ENCODE measurements at regions not wholly inside any gene's neighbourhood (a gene's known extent, or its start where the extent isn't known, plus 50 kb on each side); places are given as distances from the start of the nearest gene placed in this dataset.

- Histone ChIP-seq H4K20me1 (ENCODE audit: insufficient read depth, low read length) (no peaks in the 10 kb centered on the region), H3K79me2 (ENCODE audit: insufficient read depth, low read length) (no peaks in the 10 kb centered on the region), H3K4me2 (ENCODE audit: low read length) (no peak overlapping the region), H3K9me3 (ENCODE audit: insufficient read depth, low read depth, low read length) (peaks cover 4% of the 10 kb centered on the region), H3K4me1 (ENCODE audit: insufficient read depth, low read length) (no peaks in the 10 kb centered on the region), H3K27me3 (ENCODE audit: insufficient read depth, low read length) (no peaks in the 10 kb centered on the region), H3K4me3 (ENCODE audit: insufficient read depth, low read depth, low read length) (no peak overlapping the region), H3K36me3 (ENCODE audit: insufficient read depth, low read length) (no peaks in the 10 kb centered on the region), H2AFZ (ENCODE audit: low read depth, low read length) (peak overlapping the region; percentile 42), H3K27ac (ENCODE audit: low read depth, low read length) (no peak overlapping the region), H3K9ac (ENCODE audit: low read length) (no peak overlapping the region)
- TF ChIP-seq CTCF (IDR thresholded peaks at IDR 0.05; ENCODE audit: insufficient read depth, low read depth, low read length), result no peak
- no peak for TF ChIP-seq EZH2 (IDR thresholded peaks at IDR 0.05; ENCODE audit: insufficient read depth, low read length)
- FAIRE-seq (no peak), DNase-seq (ENCODE audit: low read depth) (peak; percentile 32)
- peaks cover 8% of the 10 kb centered on the region for H3K9me3 Mint-ChIP-seq (ENCODE audit: unreplicated experiment)
- H3K27me3 Mint-ChIP-seq (ENCODE audit: low read depth, unreplicated experiment), result no peaks in the 10 kb centered on the region
- no peak overlapping the region for H3K4me3 Mint-ChIP-seq (ENCODE audit: unreplicated experiment)
- peaks cover 12% of the 10 kb centered on the region for H3K4me1 Mint-ChIP-seq (ENCODE audit: low read depth, unreplicated experiment)
- peak overlapping the region; percentile 96 for H3K27ac Mint-ChIP-seq (ENCODE audit: unreplicated experiment)
- no peaks in the 10 kb centered on the region for H3K36me3 Mint-ChIP-seq (ENCODE audit: low read depth, unreplicated experiment)
Observed at GRCh38 chr6:140475086-140475485, 1100.6 kb upstream of the CITED2 start.

GRCh38 chr6:140464720-140465119 lies 1090.3 kb upstream of the CITED2 start:
- Histone ChIP-seq H3K79me2 (ENCODE audit: insufficient read depth, low read length) (no peaks in the 10 kb centered on the region), H3K9me3 (ENCODE audit: insufficient read depth, low read depth, low read length) (no peaks in the 10 kb centered on the region), H3K4me1 (ENCODE audit: insufficient read depth, low read length) (peaks cover 10% of the 10 kb centered on the region), H3K4me3 (ENCODE audit: insufficient read depth, low read depth, low read length) (no peak overlapping the region), H4K20me1 (ENCODE audit: insufficient read depth, low read length) (no peaks in the 10 kb centered on the region), H3K27me3 (ENCODE audit: insufficient read depth, low read length) (no peaks in the 10 kb centered on the region), H3K27ac (ENCODE audit: low read depth, low read length) (no peak overlapping the region), H3K36me3 (ENCODE audit: insufficient read depth, low read length) (no peaks in the 10 kb centered on the region), H3K9ac (ENCODE audit: low read length) (no peak overlapping the region), H3K4me2 (ENCODE audit: low read length) (no peak overlapping the region), H2AFZ (ENCODE audit: low read depth, low read length) (no peak overlapping the region)
- Mint-ChIP-seq H3K27ac (ENCODE audit: unreplicated experiment) (no peak overlapping the region), H3K9me3 (ENCODE audit: unreplicated experiment) (peaks cover 9% of the 10 kb centered on the region), H3K36me3 (ENCODE audit: low read depth, unreplicated experiment) (peaks cover 3% of the 10 kb centered on the region), H3K27me3 (ENCODE audit: low read depth, unreplicated experiment) (no peaks in the 10 kb centered on the region), H3K4me3 (ENCODE audit: unreplicated experiment) (no peak overlapping the region), H3K4me1 (ENCODE audit: low read depth, unreplicated experiment) (peaks cover 4% of the 10 kb centered on the region)
- FAIRE-seq (peak; percentile 29), DNase-seq (ENCODE audit: low read depth) (no peak)
- TF ChIP-seq CTCF (IDR thresholded peaks at IDR 0.05; ENCODE audit: insufficient read depth, low read depth, low read length) (no peak), EZH2 (IDR thresholded peaks at IDR 0.05; ENCODE audit: insufficient read depth, low read length) (no peak)

GRCh38 chr6:140463312-140463710 lies 1088.9 kb upstream of the CITED2 start:
- Histone ChIP-seq H3K4me3 (ENCODE audit: insufficient read depth, low read depth, low read length) (no peak overlapping the region), H4K20me1 (ENCODE audit: insufficient read depth, low read length) (no peaks in the 10 kb centered on the region), H3K27ac (ENCODE audit: low read depth, low read length) (peak overlapping the region; percentile 57), H3K27me3 (ENCODE audit: insufficient read depth, low read length) (no peaks in the 10 kb centered on the region), H3K9me3 (ENCODE audit: insufficient read depth, low read depth, low read length) (no peaks in the 10 kb centered on the region), H3K79me2 (ENCODE audit: insufficient read depth, low read length) (no peaks in the 10 kb centered on the region), H3K4me1 (ENCODE audit: insufficient read depth, low read length) (peaks cover 10% of the 10 kb centered on the region), H3K4me2 (ENCODE audit: low read length) (peak overlapping the region; percentile 47), H3K36me3 (ENCODE audit: insufficient read depth, low read length) (no peaks in the 10 kb centered on the region), H3K9ac (ENCODE audit: low read length) (peak overlapping the region; percentile 25), H2AFZ (ENCODE audit: low read depth, low read length) (no peak overlapping the region)
- TF ChIP-seq CTCF (IDR thresholded peaks at IDR 0.05; ENCODE audit: insufficient read depth, low read depth, low read length) (no peak), EZH2 (IDR thresholded peaks at IDR 0.05; ENCODE audit: insufficient read depth, low read length) (no peak)
- Mint-ChIP-seq H3K27ac (ENCODE audit: unreplicated experiment) (no peak overlapping the region), H3K9me3 (ENCODE audit: unreplicated experiment) (peaks cover 3% of the 10 kb centered on the region), H3K4me1 (ENCODE audit: low read depth, unreplicated experiment) (peaks cover 4% of the 10 kb centered on the region), H3K4me3 (ENCODE audit: unreplicated experiment) (no peak overlapping the region), H3K27me3 (ENCODE audit: low read depth, unreplicated experiment) (no peaks in the 10 kb centered on the region), H3K36me3 (ENCODE audit: low read depth, unreplicated experiment) (peaks cover 3% of the 10 kb centered on the region)
- peak; percentile 88 for FAIRE-seq
- DNase-seq (ENCODE audit: low read depth), result no peak
